ENCODE measurements at regions not wholly inside any gene's neighbourhood (a gene's known extent, or its start where the extent isn't known, plus 50 kb on each side); places are given as distances from the start of the nearest gene placed in this dataset.

DNA sequence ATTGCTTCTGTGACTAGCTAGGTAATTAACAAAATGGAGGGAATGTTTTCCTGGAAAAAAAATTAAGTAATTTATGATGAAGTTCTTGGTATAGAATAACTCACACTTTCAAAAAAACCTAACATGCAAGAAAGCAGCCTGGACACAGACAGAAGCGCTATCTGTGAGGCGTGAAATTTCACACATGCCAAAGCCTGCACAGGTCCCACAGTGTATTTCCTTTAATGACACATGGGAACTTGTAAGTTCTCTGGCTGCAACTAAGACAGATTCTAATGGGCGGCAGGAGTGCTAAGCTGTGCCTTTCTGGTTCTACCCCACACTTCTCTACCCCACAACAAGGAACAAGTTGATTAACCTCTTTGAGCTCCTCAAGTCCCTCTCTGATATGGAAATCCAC lies 84.9 kb upstream of the NEO1 start:
- POLR2A ChIA-PET = no interaction called here
- no peaks in the 10 kb centered on the region for H3K36me3 ChIP-seq (ENCODE audit: control insufficient read depth, insufficient read depth, low read length)
- CTCF ChIA-PET = no interaction called here
- DNase-seq (ENCODE audit: low read depth) = no peak
- TF ChIP-seq CTCF (IDR thresholded peaks at IDR 0.05; ENCODE audit: insufficient read depth, low read depth, low read length) = no peak
- H3K27me3 ChIP-seq (ENCODE audit: control insufficient read depth, insufficient read depth, low read length) = no peaks in the 10 kb centered on the region
- no peak overlapping the region for H3K4me3 ChIP-seq (ENCODE audit: low read depth, low read length)

GRCh38 chr15:72966641-72967040 lies 85.6 kb upstream of the NEO1 start:
- no peak for TF ChIP-seq CTCF (IDR thresholded peaks at IDR 0.05; ENCODE audit: insufficient read depth, low read depth, low read length)
- no peaks in the 10 kb centered on the region for H3K36me3 ChIP-seq (ENCODE audit: control insufficient read depth, insufficient read depth, low read length)
- H3K27me3 ChIP-seq (ENCODE audit: control insufficient read depth, insufficient read depth, low read length) = no peaks in the 10 kb centered on the region
- no peak for DNase-seq (ENCODE audit: low read depth)
- ChIA-PET POLR2A (no interaction called here), CTCF (no interaction called here)
- H3K4me3 ChIP-seq (ENCODE audit: low read depth, low read length) = no peak overlapping the region

- no peaks in the 10 kb centered on the region for H3K27me3 ChIP-seq (ENCODE audit: control insufficient read depth, insufficient read depth, low read length)
- ChIA-PET POLR2A (no interaction called here), CTCF (no interaction called here)
Measured at GRCh38 chr15:72965671-72966070, 86.6 kb upstream of the NEO1 start.

GRCh38 chr15:72964542-72964941 lies 87.7 kb upstream of the NEO1 start:
- CTCF ChIA-PET = interaction anchor here (1.3 kb wide), 1 partner anchor 27 kb away, joined by 3 read pairs; no protein-coding TSS in a partner anchor
- Histone ChIP-seq H3K4me3 (ENCODE audit: low read depth, low read length) (no peak overlapping the region), H3K27me3 (ENCODE audit: control insufficient read depth, insufficient read depth, low read length) (no peaks in the 10 kb centered on the region; the same call in 1 of the 2 replicates), H3K36me3 (ENCODE audit: control insufficient read depth, insufficient read depth, low read length) (no peaks in the 10 kb centered on the region)
- TF ChIP-seq CTCF (IDR thresholded peaks at IDR 0.05; ENCODE audit: insufficient read depth, low read depth, low read length) = no peak
- POLR2A ChIA-PET = no interaction called here
- DNase-seq (ENCODE audit: low read depth) = no peak

More at GRCh38 chr15:72965671-72966070, 86.6 kb upstream of the NEO1 start:
- H3K4me3 ChIP-seq (ENCODE audit: low read depth, low read length) = no peak overlapping the region
- H3K36me3 ChIP-seq (ENCODE audit: control insufficient read depth, insufficient read depth, low read length) = no peaks in the 10 kb centered on the region
- TF ChIP-seq CTCF (IDR thresholded peaks at IDR 0.05; ENCODE audit: insufficient read depth, low read depth, low read length) = no peak
- no peak for DNase-seq (ENCODE audit: low read depth)

DNA sequence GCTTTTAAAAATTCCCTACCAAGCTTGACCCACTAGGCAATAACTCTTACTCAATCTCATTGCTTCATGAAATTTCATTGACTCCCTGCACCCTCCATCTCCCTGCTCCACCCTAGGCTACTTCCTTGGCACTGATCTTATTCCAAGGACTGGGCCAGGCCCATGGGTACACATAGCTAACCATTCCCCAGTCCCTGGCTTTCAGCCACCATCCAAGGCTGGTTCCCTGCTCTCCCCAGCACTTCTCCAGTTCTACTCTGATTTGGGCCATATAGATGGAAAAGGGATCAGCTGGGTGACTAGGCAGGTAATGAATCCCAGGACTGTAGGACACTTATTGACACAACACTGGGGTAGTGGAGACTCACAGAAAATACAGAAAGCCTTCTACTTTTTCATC lies 88.1 kb upstream of the NEO1 start:
- POLR2A ChIA-PET = no interaction called here
- TF ChIP-seq CTCF (IDR thresholded peaks at IDR 0.05; ENCODE audit: insufficient read depth, low read depth, low read length) = no peak
- H3K27me3 ChIP-seq (ENCODE audit: control insufficient read depth, insufficient read depth, low read length) = no peaks in the 10 kb centered on the region; the same call in 1 of the 2 replicates
- no peak for DNase-seq (ENCODE audit: low read depth)
- CTCF ChIA-PET = interaction anchor here (1.3 kb wide), 1 partner anchor 27 kb away, joined by 3 read pairs; no protein-coding TSS in a partner anchor
- no peak overlapping the region for H3K4me3 ChIP-seq (ENCODE audit: low read depth, low read length)
- no peaks in the 10 kb centered on the region for H3K36me3 ChIP-seq (ENCODE audit: control insufficient read depth, insufficient read depth, low read length)

All from BJ (cell line).